ENCODE measurements at regions not wholly inside any gene's neighbourhood (a gene's known extent, or its start where the extent isn't known, plus 50 kb on each side); places are given as distances from the start of the nearest gene placed in this dataset.

DNA sequence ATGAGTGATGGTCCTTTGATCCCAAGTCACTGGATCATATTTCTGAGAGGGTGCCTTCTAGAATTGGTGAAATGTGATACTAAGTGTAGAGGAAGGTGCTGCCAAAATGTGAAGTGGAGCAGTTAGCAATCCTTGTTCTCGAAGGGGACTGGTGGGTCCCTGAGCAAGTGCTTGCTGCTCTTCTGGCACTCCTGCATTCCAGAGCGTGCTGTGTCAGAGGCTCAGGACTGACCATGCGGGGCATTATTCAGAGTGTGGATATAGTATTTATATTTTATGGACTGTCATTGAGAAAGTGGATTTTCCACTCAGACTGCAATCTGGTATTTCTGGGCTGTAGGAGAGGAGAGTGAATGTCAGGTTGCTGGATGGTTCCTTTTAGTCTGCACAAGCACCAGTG, 152.6 kb upstream of the KL start:
- DNase-seq (ENCODE audit: low read depth), result no peak
- TF ChIP-seq, protein P1, sequence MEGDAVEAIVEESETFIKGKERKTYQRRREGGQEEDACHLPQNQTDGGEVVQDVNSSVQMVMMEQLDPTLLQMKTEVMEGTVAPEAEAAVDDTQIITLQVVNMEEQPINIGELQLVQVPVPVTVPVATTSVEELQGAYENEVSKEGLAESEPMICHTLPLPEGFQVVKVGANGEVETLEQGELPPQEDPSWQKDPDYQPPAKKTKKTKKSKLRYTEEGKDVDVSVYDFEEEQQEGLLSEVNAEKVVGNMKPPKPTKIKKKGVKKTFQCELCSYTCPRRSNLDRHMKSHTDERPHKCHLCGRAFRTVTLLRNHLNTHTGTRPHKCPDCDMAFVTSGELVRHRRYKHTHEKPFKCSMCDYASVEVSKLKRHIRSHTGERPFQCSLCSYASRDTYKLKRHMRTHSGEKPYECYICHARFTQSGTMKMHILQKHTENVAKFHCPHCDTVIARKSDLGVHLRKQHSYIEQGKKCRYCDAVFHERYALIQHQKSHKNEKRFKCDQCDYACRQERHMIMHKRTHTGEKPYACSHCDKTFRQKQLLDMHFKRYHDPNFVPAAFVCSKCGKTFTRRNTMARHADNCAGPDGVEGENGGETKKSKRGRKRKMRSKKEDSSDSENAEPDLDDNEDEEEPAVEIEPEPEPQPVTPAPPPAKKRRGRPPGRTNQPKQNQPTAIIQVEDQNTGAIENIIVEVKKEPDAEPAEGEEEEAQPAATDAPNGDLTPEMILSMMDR (IDR thresholded peaks at IDR 0.05; ENCODE audit: insufficient read depth, low read depth, low read length, missing control alignments), result no peak
- no peak overlapping the region for H3K4me3 ChIP-seq (ENCODE audit: low read length)

DNA sequence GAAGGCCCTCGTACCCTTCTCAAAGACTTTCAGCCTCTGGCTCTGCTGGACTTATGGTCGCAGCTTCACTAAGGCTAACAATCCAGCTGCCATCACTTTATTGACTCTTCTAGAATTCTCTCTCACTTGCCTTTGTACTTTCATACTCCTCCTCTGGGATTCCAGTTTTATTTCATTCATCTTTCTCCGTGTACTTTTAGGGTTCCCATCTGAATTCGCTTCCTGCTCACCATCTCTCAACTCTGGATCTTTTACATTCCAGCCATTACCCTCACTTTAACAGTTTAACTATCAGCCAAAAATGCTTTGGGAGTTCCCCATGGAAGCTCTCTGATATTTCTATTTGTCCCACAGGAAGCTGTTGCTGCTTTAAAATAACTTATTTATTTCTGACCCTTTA, 149.3 kb upstream of the KL start:
- H3K4me3 ChIP-seq (ENCODE audit: low read length), result no peak overlapping the region
- DNase-seq (ENCODE audit: low read depth), result no peak
- TF ChIP-seq, protein P1 (IDR thresholded peaks at IDR 0.05; ENCODE audit: insufficient read depth, low read depth, low read length, missing control alignments), result no peak

DNA sequence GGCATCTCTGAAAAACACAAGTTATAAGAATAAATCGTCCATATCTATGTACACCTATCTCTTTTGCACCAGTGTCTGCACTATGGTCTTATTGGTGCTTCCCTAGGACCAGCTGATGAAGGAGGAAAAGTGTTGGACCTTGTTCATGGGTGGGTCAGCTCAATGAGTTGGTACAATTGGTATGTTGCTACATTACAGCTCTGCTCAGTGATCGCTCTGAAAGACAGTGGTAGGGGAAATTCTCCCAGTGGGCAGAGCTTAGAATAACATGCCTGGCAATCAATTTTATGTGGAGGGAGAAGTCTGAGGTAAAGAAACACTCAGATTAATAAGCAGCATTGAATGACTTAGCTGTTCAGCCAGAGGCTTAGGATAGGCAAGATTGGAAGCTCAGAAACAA, 138.7 kb upstream of the KL start:
- DNase-seq (ENCODE audit: low read depth), result no peak
- no peak overlapping the region for H3K4me3 ChIP-seq (ENCODE audit: low read length)
- TF ChIP-seq, protein P1 (IDR thresholded peaks at IDR 0.05; ENCODE audit: insufficient read depth, low read depth, low read length, missing control alignments), result no peak

DNA sequence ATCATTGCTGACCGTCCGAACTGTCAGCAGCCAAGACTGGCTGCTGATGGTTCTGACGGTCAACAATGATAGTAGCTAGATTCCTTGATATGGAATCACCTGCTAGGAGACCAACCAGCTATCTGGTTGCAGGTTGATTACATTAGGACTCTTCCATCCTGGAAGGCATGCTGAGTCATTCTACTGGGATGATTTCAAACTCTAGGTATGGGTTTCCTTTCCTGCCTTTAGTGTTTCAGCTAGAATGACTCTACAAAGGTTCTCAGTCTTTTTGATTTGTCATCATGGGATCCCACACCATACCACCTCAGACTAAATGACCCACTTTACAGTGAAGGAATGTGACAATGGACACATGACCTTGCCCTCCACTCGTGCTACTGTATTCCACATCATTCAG, 138.1 kb upstream of the KL start:
- H3K4me3 ChIP-seq (ENCODE audit: low read length), result no peak overlapping the region
- TF ChIP-seq, protein P1 (IDR thresholded peaks at IDR 0.05; ENCODE audit: insufficient read depth, low read depth, low read length, missing control alignments), result no peak
- DNase-seq (ENCODE audit: low read depth), result peak; percentile 91

DNA sequence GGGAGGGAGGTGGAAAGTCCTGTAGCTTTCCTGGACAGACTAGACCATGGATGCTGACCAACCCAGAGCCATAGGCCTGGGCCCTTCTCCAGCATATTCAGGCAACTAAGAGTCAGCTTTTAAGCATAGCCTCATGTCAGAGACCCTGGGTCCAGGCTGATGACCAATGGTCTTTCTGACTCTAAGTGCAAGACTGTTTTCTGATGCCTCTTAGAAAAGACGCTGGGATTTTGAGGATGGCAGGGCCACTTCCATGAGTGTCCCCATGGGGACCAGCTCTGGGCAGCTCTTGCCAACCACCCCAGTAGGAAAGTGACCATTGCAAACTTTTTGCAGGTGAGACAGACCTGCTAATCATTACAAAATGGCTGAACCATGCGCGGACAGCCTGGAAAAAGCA, 135.6 kb upstream of the KL start:
- H3K4me3 ChIP-seq (ENCODE audit: low read length), result no peak overlapping the region
- DNase-seq (ENCODE audit: low read depth), result no peak
- TF ChIP-seq, protein P1 (IDR thresholded peaks at IDR 0.05; ENCODE audit: insufficient read depth, low read depth, low read length, missing control alignments), result no peak

DNA sequence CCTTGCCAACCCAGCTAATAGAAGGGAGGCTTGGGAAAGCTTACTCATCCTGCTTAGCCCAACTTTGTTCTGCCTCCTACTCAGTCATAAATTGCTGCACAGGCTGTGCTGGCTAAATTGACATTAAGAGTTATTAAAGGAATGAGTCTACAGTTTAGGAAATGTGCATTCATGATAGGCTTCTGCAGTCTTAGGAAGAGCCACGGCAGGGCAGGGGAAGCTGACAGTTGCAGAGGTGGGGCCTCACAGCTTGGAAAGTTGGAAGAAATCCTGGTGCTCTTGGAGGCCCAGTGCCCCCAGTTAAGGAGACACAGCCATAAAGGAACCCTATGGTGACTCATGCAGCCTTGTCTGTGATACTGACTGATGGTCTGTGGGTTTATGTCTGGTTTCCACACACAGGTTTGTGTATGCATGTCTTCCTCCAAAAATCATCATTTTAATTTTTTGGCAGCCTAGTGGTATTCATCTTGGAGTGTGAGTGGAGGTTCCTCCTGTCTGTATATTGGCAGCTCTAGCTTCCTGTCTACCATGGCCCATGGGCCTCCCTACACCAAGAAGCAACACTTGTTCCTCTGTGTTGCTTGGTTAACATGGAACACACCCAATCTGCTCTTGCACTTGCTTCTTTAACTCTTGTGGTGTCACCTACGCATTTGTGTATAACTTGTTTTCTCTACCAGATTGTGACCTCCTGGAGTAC, 135.0 kb upstream of the KL start:
- peak; percentile 63 for DNase-seq (ENCODE audit: low read depth)
- TF ChIP-seq, protein P1 (IDR thresholded peaks at IDR 0.05; ENCODE audit: insufficient read depth, low read depth, low read length, missing control alignments), result no peak
- no peak overlapping the region for H3K4me3 ChIP-seq (ENCODE audit: low read length)

DNA sequence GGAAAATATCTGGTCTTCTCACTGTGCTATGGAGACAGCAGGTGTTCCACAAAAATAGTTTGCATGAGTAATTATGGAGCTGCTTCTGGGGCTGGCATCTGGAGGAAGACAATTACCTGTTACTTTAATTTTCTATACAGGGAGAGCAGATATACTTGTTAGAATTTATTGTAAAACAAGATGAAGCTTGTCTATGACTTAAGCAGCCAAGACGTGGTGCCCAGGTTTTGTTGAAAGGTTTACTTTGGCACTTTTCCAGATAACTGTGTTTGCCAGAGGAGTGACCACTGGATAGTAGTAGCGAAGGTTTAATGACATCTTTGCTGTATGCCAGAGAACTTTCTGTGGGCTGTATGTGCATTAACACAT, 134.5 kb upstream of the KL start:
- DNase-seq (ENCODE audit: low read depth), result peak; percentile 82
- TF ChIP-seq, protein P1 (IDR thresholded peaks at IDR 0.05; ENCODE audit: insufficient read depth, low read depth, low read length, missing control alignments), result no peak

More for the DNA sequence above, 134.5 kb upstream of the KL start:
- no peak overlapping the region for H3K4me3 ChIP-seq (ENCODE audit: low read length)

All from epithelial cell of esophagus (primary cell).